ENCODE measurements at regions not wholly inside any gene's neighbourhood (a gene's known extent, or its start where the extent isn't known, plus 50 kb on each side); places are given as distances from the start of the nearest gene placed in this dataset.

DNA sequence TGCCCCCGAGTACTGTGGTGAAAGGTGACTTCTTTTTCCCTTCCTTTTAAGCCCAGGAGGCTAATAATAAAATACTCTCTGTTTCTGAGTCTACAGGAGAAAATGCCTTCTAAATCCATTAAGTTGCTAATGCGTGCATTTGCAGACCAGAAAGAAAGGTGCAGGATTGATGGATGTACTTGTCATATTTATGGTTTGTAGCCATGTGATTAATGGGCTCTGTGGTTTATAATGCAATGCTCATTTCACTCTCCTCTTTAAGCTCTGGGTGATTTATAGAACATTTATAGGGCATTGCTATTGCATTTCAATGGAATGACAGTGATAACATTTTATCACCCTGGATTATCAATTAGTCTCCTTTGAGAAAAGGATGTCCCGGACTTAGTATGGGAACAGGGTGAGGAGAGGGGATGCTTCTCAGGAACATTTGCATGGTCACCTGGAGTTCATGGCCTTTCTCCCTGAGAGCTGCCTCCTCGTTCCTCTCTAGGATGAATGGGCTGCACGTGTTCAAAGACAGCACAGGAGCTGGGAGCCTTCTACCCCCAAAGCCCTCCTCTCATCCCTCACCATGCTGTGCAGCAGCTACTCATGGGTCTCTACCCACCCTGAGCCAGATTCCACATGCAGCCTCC, 82.8 kb upstream of the HMGXB4 start:
- TF ChIP-seq, protein P1, sequence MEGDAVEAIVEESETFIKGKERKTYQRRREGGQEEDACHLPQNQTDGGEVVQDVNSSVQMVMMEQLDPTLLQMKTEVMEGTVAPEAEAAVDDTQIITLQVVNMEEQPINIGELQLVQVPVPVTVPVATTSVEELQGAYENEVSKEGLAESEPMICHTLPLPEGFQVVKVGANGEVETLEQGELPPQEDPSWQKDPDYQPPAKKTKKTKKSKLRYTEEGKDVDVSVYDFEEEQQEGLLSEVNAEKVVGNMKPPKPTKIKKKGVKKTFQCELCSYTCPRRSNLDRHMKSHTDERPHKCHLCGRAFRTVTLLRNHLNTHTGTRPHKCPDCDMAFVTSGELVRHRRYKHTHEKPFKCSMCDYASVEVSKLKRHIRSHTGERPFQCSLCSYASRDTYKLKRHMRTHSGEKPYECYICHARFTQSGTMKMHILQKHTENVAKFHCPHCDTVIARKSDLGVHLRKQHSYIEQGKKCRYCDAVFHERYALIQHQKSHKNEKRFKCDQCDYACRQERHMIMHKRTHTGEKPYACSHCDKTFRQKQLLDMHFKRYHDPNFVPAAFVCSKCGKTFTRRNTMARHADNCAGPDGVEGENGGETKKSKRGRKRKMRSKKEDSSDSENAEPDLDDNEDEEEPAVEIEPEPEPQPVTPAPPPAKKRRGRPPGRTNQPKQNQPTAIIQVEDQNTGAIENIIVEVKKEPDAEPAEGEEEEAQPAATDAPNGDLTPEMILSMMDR (IDR thresholded peaks at IDR 0.05) = no peak
- Histone ChIP-seq H3K27me3 (no peaks in the 10 kb centered on the region), H3K4me3 (no peak overlapping the region), H3K36me3 (no peaks in the 10 kb centered on the region), H3K4me1 (no peaks in the 10 kb centered on the region), H3K27ac (no peak overlapping the region), H3K9ac (ENCODE audit: low read depth in 2 of 2, low read length in 2 of 2) (no peak overlapping the region), H3K9me3 (no peaks in the 10 kb centered on the region)
- no peak for DNase-seq
- intact Hi-C loops (cut with DNase I) = no loop called here

DNA sequence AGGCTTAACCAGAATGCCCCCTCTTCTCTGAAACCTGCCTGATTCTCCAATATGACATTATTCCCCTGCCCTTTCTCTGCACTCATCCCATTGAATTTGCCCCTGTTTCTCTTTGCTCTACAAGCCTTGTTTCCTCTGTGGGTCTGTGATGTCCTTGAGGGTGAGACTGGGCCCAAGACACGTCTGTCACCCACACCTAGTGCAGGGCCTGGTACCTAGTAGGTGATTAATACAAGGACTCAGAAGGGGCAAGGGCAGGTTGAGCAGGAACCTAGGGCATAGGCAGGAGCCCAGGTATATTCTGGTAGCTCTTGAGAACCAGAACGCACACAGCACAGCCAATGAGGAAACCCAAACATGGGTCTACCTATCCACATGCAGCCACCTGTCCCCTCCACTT, 81.9 kb upstream of the HMGXB4 start:
- Histone ChIP-seq H3K9me3 (no peaks in the 10 kb centered on the region), H3K27me3 (no peaks in the 10 kb centered on the region), H3K4me1 (no peaks in the 10 kb centered on the region), H3K4me3 (no peak overlapping the region), H3K27ac (no peak overlapping the region), H3K36me3 (no peaks in the 10 kb centered on the region), H3K9ac (ENCODE audit: low read depth in 2 of 2, low read length in 2 of 2) (no peak overlapping the region)
- intact Hi-C loops (cut with DNase I) = no loop called here
- TF ChIP-seq, protein P1 (IDR thresholded peaks at IDR 0.05) = no peak
- no peak for DNase-seq

DNA sequence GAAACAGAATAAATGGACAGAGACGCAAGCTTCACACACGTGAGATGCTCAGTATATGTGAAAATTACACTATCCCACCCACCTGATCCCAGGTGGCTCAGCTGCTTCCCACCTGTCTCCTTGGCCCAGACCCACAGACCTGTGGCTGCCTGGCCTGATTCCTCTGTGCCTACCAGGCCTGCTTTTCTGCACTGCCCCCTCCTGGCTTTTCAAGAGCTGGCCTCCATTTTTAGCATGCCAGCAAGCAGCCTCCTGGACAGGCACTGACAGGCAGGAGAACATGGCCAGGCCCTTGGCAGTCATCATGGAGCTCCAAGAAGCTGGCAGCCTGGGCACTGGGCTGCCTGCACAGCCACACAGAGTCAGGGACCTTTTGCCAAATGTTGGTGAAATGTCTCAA, 79.5 kb upstream of the HMGXB4 start:
- TF ChIP-seq, protein P1 (IDR thresholded peaks at IDR 0.05) = no peak
- intact Hi-C loops (cut with DNase I) = no loop called here
- no peak overlapping the region for H3K27ac ChIP-seq
- no peaks in the 10 kb centered on the region for H3K4me1 ChIP-seq
- no peak overlapping the region for H3K9ac ChIP-seq (ENCODE audit: low read depth in 2 of 2, low read length in 2 of 2)
- DNase-seq = no peak
- H3K27me3 ChIP-seq = no peaks in the 10 kb centered on the region
- no peaks in the 10 kb centered on the region for H3K36me3 ChIP-seq
- H3K4me3 ChIP-seq = no peak overlapping the region
- H3K9me3 ChIP-seq = no peaks in the 10 kb centered on the region

DNA sequence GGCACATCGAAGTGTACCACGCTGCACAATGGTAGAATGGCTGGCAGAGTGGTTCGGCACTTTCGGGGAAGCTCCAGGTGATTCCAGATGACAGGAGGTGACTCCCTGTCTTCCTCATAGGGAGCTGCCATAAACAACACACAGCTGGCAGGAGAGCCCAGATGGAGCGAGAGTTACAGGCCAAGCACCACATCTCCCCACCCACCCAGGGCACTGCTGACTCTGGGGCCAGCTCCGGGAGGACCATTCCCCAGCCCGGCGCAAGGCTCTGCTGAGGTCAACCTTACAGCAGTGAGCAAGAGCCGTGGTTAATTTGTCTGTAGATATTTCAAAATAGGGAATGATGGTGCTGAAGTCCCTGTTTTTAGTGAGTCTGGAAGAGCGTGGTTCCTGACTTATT, 78.8 kb upstream of the HMGXB4 start:
- Histone ChIP-seq H3K27ac (no peak overlapping the region), H3K9ac (ENCODE audit: low read depth in 2 of 2, low read length in 2 of 2) (no peak overlapping the region), H3K27me3 (no peaks in the 10 kb centered on the region), H3K4me3 (no peak overlapping the region), H3K9me3 (no peaks in the 10 kb centered on the region), H3K4me1 (no peaks in the 10 kb centered on the region), H3K36me3 (no peaks in the 10 kb centered on the region)
- TF ChIP-seq, protein P1 (IDR thresholded peaks at IDR 0.05) = no peak
- intact Hi-C loops (cut with DNase I) = no loop called here
- no peak for DNase-seq

DNA sequence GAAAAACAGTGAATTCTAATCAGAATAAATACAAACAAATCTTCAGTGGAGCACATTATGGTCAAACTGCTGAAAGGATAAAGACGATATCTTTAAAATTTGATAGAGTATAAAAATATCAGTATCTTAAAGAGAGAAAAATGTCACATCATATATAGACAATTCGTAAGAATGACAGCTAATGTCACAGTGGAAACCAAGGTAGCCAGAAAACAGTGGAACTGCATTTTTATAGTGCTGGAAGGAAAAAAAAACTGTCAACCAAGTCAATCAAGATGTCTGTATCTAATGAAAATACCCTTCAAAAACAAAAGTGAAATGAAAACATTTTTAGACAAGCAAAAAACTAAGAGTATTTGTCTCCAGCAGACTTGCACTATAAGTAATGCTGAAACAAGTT, 73.4 kb upstream of the HMGXB4 start:
- no peak overlapping the region for H3K27ac ChIP-seq
- TF ChIP-seq, protein P1 (IDR thresholded peaks at IDR 0.05) = no peak
- intact Hi-C loops (cut with DNase I) = no loop called here
- no peaks in the 10 kb centered on the region for H3K27me3 ChIP-seq
- no peak overlapping the region for H3K4me3 ChIP-seq
- H3K9ac ChIP-seq (ENCODE audit: low read depth in 2 of 2, low read length in 2 of 2) = no peak overlapping the region
- no peak for DNase-seq
- no peaks in the 10 kb centered on the region for H3K4me1 ChIP-seq
- no peaks in the 10 kb centered on the region for H3K9me3 ChIP-seq
- H3K36me3 ChIP-seq = no peaks in the 10 kb centered on the region

All from colonic mucosa (tissue), 4 donors.